PC-9 (cell line): ENCODE measurements at regions not wholly inside any gene's neighbourhood (a gene's known extent, or its start where the extent isn't known, plus 50 kb on each side); places are given as distances from the start of the nearest gene placed in this dataset.

Source experiments
- EZH2 ChIP-seq: fragments of 200-600 bp; sonication (generic); IDR thresholded peaks from 2 replicates; pipeline ENCODE4 v1.8.0; 2017; ENCODE audit warnings: antibody characterized with exemption, low read depth
- TF ChIP-seq, protein P1 (sequence below): fragments of 200-600 bp; sonication (generic); conservative IDR thresholded peaks from 2 replicates; pipeline ENCODE4 v1.6.1; 2017; ENCODE audit warnings: mixed run types, antibody characterized with exemption, mild to moderate bottlenecking, moderate library complexity

DNA sequence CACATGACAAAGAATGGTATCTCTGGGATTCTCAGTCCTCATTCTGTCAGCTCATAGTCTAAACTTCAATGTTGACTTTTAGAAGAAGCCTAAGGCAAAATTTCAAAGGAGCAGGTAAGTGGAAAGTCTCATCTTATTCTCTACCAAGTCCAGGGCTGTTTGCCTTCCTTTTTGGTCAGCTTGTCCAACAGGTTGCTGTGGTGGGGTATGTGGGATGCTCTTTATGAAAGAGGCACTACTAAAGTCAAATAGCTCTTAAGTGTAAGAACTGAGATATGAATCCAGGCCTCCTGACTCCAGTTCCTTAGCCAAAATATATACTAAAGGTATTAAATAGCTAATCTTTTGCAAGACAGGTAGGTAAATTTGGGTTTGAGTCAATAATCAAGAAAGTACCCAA is 540.6 kb upstream of the SPRY2 start:
- TF ChIP-seq, protein P1, sequence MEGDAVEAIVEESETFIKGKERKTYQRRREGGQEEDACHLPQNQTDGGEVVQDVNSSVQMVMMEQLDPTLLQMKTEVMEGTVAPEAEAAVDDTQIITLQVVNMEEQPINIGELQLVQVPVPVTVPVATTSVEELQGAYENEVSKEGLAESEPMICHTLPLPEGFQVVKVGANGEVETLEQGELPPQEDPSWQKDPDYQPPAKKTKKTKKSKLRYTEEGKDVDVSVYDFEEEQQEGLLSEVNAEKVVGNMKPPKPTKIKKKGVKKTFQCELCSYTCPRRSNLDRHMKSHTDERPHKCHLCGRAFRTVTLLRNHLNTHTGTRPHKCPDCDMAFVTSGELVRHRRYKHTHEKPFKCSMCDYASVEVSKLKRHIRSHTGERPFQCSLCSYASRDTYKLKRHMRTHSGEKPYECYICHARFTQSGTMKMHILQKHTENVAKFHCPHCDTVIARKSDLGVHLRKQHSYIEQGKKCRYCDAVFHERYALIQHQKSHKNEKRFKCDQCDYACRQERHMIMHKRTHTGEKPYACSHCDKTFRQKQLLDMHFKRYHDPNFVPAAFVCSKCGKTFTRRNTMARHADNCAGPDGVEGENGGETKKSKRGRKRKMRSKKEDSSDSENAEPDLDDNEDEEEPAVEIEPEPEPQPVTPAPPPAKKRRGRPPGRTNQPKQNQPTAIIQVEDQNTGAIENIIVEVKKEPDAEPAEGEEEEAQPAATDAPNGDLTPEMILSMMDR = no peak
- no peak for TF ChIP-seq EZH2
